ENCODE measurements at regions not wholly inside any gene's neighbourhood (a gene's known extent, or its start where the extent isn't known, plus 50 kb on each side); places are given as distances from the start of the nearest gene placed in this dataset.
"Not testable (repeated sequence)": the region's sequence is repeated elsewhere in the genome, so short reads cannot be mapped to it uniquely, and the experiment has no call there.

GRCh38 chr3:5638550-5638949, 451.0 kb downstream of the EDEM1 start:
- no peak for DNase-seq

- no peak for DNase-seq
These were observed 457.5 kb downstream of the EDEM1 start for GRCh38 chr3:5644773-5645670.

- no peak for DNase-seq
These were observed 458.3 kb downstream of the EDEM1 start for GRCh38 chr3:5645692-5646410.

GRCh38 chr3:5650303-5650702, 462.8 kb downstream of the EDEM1 start:
- no peak for DNase-seq

- DNase-seq, result no peak
These were observed 463.8 kb downstream of the EDEM1 start for GRCh38 chr3:5651351-5651750.

GRCh38 chr3:5653426-5654143, 466.1 kb downstream of the EDEM1 start:
- no peak for DNase-seq

GRCh38 chr3:5657106-5657505, 469.6 kb downstream of the EDEM1 start:
- DNase-seq, result no peak

- no peak for DNase-seq
These were observed 476.1 kb downstream of the EDEM1 start for GRCh38 chr3:5663601-5664000.

- no peak for DNase-seq
These were observed 478.9 kb downstream of the EDEM1 start for GRCh38 chr3:5666455-5666854.

- no peak for DNase-seq
These were observed 486.0 kb downstream of the EDEM1 start for GRCh38 chr3:5673521-5673920.

GRCh38 chr3:5675319-5675718, 487.8 kb downstream of the EDEM1 start:
- no peak for DNase-seq

- DNase-seq, result no peak
These were observed 490.0 kb downstream of the EDEM1 start for GRCh38 chr3:5677555-5677954.

- no peak for DNase-seq
These were observed 490.7 kb downstream of the EDEM1 start for GRCh38 chr3:5678248-5678647.

GRCh38 chr3:5678844-5679243, 491.3 kb downstream of the EDEM1 start:
- no peak for DNase-seq

- no peak for DNase-seq
These were observed 499.7 kb downstream of the EDEM1 start for GRCh38 chr3:5687230-5687629.

- DNase-seq, result no peak
These were observed 503.0 kb downstream of the EDEM1 start for GRCh38 chr3:5690490-5690889.

GRCh38 chr3:5690904-5691532, 503.5 kb downstream of the EDEM1 start:
- no peak for DNase-seq

- no peak for DNase-seq
These were observed 504.9 kb downstream of the EDEM1 start for GRCh38 chr3:5692446-5692845.

GRCh38 chr3:5694266-5694665, 506.8 kb downstream of the EDEM1 start:
- no peak for DNase-seq

GRCh38 chr3:5698851-5699250, 511.3 kb downstream of the EDEM1 start:
- DNase-seq, result no peak

GRCh38 chr3:5699313-5699712, 511.8 kb downstream of the EDEM1 start:
- no peak for DNase-seq

- no peak for DNase-seq
These were observed 512.3 kb downstream of the EDEM1 start for GRCh38 chr3:5699811-5700210.

- not testable (repeated sequence) for DNase-seq
These were observed 513.5 kb downstream of the EDEM1 start for GRCh38 chr3:5701005-5701404.
